ENCODE measurements at regions not wholly inside any gene's neighbourhood (a gene's known extent, or its start where the extent isn't known, plus 50 kb on each side); places are given as distances from the start of the nearest gene placed in this dataset.

DNA sequence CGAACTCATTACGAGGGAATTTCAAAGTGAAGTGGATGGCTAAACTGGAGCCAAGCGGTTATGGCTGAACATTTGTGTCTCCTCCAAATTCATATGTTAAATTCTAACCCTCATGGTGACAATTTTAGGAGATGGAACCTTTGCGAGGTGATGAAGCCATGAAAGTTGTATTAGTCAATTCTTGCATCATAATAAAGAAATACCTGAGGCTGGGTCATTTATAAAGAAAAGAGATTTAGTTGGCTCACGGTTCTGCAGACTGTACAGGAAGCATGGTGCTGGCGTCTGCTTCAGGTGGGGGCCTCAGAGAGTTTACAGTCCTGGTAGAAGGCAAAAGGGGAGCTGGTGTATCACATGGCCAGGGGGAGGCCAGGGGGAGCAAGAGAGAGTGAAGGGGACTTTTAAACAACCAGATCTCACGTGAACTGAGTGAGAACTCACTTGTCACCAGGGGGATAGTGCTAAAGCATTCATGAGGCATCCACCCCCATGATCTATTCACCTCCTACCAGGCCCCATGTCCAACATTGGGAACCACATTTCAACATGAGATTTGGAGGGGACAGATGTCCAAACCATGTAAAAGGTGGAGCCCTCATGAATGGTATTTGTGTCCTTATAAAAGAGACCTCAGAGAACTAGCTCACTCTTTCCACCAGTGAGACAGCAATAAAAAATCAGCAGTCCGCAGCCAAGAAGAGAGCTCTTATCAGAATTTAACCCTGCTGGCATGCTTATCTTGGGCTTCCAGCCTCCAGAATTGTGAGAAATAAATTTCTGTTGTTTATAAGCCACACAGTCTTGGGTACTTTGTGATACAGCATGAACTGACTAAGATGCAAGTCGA is 143.4 kb downstream of the MTRR start:
- TF ChIP-seq, protein P1, sequence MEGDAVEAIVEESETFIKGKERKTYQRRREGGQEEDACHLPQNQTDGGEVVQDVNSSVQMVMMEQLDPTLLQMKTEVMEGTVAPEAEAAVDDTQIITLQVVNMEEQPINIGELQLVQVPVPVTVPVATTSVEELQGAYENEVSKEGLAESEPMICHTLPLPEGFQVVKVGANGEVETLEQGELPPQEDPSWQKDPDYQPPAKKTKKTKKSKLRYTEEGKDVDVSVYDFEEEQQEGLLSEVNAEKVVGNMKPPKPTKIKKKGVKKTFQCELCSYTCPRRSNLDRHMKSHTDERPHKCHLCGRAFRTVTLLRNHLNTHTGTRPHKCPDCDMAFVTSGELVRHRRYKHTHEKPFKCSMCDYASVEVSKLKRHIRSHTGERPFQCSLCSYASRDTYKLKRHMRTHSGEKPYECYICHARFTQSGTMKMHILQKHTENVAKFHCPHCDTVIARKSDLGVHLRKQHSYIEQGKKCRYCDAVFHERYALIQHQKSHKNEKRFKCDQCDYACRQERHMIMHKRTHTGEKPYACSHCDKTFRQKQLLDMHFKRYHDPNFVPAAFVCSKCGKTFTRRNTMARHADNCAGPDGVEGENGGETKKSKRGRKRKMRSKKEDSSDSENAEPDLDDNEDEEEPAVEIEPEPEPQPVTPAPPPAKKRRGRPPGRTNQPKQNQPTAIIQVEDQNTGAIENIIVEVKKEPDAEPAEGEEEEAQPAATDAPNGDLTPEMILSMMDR (conservative IDR thresholded peaks at IDR 0.05; ENCODE audit: low read length): no peak
- no peak for TF ChIP-seq EZH2phosphoT487 (IDR thresholded peaks at IDR 0.05; ENCODE audit: borderline replicate concordance, low read depth, low read length)
